ENCODE measurements at regions not wholly inside any gene's neighbourhood (a gene's known extent, or its start where the extent isn't known, plus 50 kb on each side); places are given as distances from the start of the nearest gene placed in this dataset.

DNA sequence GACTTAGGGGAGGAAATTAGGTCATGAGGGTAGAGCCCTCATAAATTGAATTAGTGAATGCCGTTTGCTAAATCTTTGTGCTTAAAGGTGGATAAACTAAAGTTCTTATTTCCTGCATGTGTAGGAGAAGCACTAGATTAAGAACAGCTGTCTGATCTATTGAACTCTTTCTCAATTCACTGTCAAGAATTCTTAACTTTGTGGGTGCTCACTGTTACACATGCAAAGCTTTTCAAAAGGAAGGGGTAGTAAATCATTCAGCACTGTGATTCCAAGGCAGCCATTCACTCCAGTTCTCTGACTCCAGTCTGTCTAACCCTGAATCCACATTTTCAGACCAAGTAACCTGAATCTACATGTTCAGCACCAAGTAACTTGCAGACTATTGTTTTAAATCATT, 1520.1 kb downstream of the PCDH18 start:
- no peak for TF ChIP-seq ZBTB7A (IDR thresholded peaks at IDR 0.05; ENCODE audit: low read depth)
- no peak for TF ChIP-seq RAD21 (IDR thresholded peaks at IDR 0.05; ENCODE audit: low read depth)
- TF ChIP-seq YY1 (IDR thresholded peaks at IDR 0.05; ENCODE audit: low read depth): no peak
- TF ChIP-seq, protein P1, sequence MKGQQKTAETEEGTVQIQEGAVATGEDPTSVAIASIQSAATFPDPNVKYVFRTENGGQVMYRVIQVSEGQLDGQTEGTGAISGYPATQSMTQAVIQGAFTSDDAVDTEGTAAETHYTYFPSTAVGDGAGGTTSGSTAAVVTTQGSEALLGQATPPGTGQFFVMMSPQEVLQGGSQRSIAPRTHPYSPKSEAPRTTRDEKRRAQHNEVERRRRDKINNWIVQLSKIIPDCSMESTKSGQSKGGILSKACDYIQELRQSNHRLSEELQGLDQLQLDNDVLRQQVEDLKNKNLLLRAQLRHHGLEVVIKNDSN (IDR thresholded peaks at IDR 0.05): no peak
- no peak for TF ChIP-seq FOXM1 (IDR thresholded peaks at IDR 0.05; ENCODE audit: borderline replicate concordance, low read depth)
- TF ChIP-seq, protein P2, sequence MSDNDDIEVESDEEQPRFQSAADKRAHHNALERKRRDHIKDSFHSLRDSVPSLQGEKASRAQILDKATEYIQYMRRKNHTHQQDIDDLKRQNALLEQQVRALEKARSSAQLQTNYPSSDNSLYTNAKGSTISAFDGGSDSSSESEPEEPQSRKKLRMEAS (IDR thresholded peaks at IDR 0.05): no peak
- TF ChIP-seq, protein P3, sequence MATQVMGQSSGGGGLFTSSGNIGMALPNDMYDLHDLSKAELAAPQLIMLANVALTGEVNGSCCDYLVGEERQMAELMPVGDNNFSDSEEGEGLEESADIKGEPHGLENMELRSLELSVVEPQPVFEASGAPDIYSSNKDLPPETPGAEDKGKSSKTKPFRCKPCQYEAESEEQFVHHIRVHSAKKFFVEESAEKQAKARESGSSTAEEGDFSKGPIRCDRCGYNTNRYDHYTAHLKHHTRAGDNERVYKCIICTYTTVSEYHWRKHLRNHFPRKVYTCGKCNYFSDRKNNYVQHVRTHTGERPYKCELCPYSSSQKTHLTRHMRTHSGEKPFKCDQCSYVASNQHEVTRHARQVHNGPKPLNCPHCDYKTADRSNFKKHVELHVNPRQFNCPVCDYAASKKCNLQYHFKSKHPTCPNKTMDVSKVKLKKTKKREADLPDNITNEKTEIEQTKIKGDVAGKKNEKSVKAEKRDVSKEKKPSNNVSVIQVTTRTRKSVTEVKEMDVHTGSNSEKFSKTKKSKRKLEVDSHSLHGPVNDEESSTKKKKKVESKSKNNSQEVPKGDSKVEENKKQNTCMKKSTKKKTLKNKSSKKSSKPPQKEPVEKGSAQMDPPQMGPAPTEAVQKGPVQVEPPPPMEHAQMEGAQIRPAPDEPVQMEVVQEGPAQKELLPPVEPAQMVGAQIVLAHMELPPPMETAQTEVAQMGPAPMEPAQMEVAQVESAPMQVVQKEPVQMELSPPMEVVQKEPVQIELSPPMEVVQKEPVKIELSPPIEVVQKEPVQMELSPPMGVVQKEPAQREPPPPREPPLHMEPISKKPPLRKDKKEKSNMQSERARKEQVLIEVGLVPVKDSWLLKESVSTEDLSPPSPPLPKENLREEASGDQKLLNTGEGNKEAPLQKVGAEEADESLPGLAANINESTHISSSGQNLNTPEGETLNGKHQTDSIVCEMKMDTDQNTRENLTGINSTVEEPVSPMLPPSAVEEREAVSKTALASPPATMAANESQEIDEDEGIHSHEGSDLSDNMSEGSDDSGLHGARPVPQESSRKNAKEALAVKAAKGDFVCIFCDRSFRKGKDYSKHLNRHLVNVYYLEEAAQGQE (IDR thresholded peaks at IDR 0.05; ENCODE audit: low read depth): no peak
- TF ChIP-seq CREB1 (IDR thresholded peaks at IDR 0.05; ENCODE audit: low read depth): no peak
- no peak for TF ChIP-seq CEBPB (IDR thresholded peaks at IDR 0.05)
- no peak for TF ChIP-seq EGR1 (IDR thresholded peaks at IDR 0.05)
- no peak for TF ChIP-seq EP300 (IDR thresholded peaks at IDR 0.05; ENCODE audit: borderline replicate concordance)
- TF ChIP-seq TAF1 (IDR thresholded peaks at IDR 0.05; ENCODE audit: low read depth): no peak
- no peak for TF ChIP-seq NFIC (IDR thresholded peaks at IDR 0.05)

DNA sequence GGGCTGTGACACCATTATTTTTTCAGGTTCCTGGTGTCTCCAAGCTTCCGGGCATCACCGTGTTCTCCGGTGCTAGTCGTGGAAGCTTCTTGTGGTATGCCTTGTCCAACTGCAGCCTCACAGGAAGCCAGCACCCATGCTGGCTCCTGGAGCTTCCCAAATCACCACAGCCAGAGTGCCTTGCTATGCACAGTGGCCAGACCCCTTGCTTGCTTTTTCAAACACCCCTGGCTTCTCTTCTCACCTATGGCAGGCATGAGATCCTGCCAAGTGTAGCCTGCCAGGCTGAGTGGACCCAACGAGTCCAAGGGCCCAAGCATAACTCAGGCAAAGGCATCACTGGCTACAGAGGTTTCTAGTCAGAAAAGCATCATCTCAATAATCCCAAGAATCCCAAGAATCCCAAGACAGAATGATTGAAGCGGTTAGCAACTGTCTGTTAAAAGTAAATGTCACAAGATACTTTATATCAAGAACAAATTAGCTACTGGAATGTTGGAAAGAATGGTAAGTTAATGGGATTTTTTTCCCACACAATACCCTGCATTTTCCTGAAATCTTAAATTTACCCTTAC, 1522.9 kb downstream of the PCDH18 start:
- TF ChIP-seq, protein P1 (IDR thresholded peaks at IDR 0.05): no peak
- no peak for TF ChIP-seq TEAD4 (IDR thresholded peaks at IDR 0.05)
- no peak for TF ChIP-seq TAF1 (IDR thresholded peaks at IDR 0.05; ENCODE audit: low read depth)
- TF ChIP-seq, protein P2 (IDR thresholded peaks at IDR 0.05): no peak
- TF ChIP-seq FOXM1 (IDR thresholded peaks at IDR 0.05; ENCODE audit: borderline replicate concordance, low read depth): no peak
- no peak for TF ChIP-seq NFIC (IDR thresholded peaks at IDR 0.05)
- no peak for TF ChIP-seq YY1 (IDR thresholded peaks at IDR 0.05; ENCODE audit: low read depth)
- TF ChIP-seq ZBTB7A (IDR thresholded peaks at IDR 0.05; ENCODE audit: low read depth): no peak
- no peak for TF ChIP-seq EGR1 (IDR thresholded peaks at IDR 0.05)
- no peak for TF ChIP-seq TCF12 (IDR thresholded peaks at IDR 0.05; ENCODE audit: low read depth)
- TF ChIP-seq, protein P3 (IDR thresholded peaks at IDR 0.05; ENCODE audit: low read depth): no peak

DNA sequence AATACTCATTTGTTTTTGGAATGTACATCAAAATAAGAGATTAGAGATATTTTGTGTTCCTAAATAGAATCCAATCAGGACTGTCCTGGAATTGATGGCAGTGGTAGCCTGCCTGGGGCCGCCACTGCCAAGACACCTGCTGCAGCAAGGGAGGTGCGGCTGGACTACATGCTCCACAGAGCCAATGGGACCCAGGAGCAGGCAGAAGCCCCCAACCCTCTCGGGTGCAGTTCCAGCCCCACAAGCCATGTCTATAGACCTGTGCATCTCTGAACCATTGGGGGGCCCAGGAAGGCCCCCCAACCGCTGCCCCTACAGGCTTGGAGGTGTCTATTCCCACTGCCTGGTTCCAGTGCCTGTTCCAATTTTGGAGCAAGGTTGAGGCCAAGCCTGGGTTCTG, 1524.3 kb downstream of the PCDH18 start:
- no peak for TF ChIP-seq EGR1 (IDR thresholded peaks at IDR 0.05)
- TF ChIP-seq, protein P1 (IDR thresholded peaks at IDR 0.05): no peak
- TF ChIP-seq EP300 (IDR thresholded peaks at IDR 0.05; ENCODE audit: borderline replicate concordance): no peak
- TF ChIP-seq TEAD4 (IDR thresholded peaks at IDR 0.05): no peak

DNA sequence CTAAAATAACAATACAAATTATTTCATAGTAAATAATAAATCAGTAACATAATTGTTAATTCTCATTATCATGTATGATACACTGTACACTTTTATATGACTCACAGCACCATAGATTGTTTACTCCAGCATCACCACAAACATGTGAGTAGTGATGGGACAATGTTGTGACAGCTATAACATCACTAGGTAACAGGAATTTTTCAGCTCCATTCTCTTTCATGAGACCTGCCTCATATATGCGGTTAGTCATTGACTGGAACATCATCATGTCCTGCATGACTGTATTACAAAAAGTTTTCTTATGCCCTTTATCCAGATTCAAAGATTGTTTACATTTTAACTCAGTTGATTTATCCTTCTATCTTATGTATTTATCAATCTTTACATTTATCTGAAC, 1530.0 kb downstream of the PCDH18 start:
- TF ChIP-seq FOXM1 (IDR thresholded peaks at IDR 0.05; ENCODE audit: borderline replicate concordance, low read depth) (no peak), ZBTB7A (IDR thresholded peaks at IDR 0.05; ENCODE audit: low read depth) (no peak)

DNA sequence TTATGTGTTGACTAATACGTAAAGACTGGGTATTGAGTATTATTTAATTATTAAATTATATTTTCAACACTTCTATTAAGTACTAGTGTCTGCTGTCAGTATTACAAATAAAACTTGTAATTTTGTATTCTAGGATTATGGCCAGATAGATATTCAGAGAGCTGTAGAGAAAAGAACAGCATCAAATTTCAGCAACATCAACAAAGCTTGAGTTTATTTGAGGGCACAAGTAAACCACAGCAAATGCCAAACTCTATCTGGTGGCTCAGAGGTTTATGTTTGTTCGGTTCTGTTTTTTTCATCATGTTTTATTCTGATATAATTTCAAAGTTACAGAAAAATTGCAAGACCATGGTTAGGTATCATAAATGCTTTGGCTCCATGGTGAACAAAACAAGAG, 1530.5 kb downstream of the PCDH18 start:
- TF ChIP-seq NFIC (IDR thresholded peaks at IDR 0.05): no peak
- TF ChIP-seq TEAD4 (IDR thresholded peaks at IDR 0.05): no peak
- TF ChIP-seq TAF1 (IDR thresholded peaks at IDR 0.05; ENCODE audit: low read depth): no peak

DNA sequence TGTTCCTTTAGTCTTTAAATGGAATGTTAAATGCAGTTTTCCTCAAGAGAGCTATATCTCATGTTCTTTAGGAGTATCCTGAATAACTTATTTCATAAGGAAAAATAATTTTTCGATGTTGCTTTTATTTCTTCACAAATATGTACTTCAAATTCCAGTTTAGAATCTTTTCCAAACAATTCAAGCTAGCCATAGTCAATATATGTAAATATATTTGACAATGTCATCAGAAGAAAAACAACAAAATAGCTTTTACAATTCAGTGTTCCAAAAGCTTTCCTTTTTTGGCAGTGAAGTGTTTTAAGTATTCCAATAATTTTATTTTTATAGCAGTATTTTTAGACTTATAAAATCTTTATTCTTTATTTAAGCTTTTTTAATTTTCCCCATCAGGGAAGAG, 1532.0 kb downstream of the PCDH18 start:
- TF ChIP-seq, protein P3 (IDR thresholded peaks at IDR 0.05; ENCODE audit: low read depth): no peak
- TF ChIP-seq, protein P2 (IDR thresholded peaks at IDR 0.05): no peak

Measured in Ishikawa (cell line).